ENCODE measurements at regions not wholly inside any gene's neighbourhood (a gene's known extent, or its start where the extent isn't known, plus 50 kb on each side); places are given as distances from the start of the nearest gene placed in this dataset.

GRCh38 chr5:25330721-25331120, 685.9 kb upstream of the CDH10 start:
- TF ChIP-seq POLR2AphosphoS5 (IDR thresholded peaks at IDR 0.05; ENCODE audit: low read depth) (no peak), CTCF (IDR thresholded peaks at IDR 0.05; ENCODE audit: insufficient read depth, low read length) (no peak)

Measured in HL-60 (cell line).